K562 (cell line): ENCODE measurements at regions not wholly inside any gene's neighbourhood (a gene's known extent, or its start where the extent isn't known, plus 50 kb on each side); places are given as distances from the start of the nearest gene placed in this dataset.

Source experiments
- ATAC-seq: fragments of 200-7000 bp; cut with Tn5 transposase; 3 replicates; pipeline ENCODE4 v1.9.1; 2020; ENCODE audit warnings: moderate library complexity
- BruUV-seq: library from RNA; stranded (reverse); fragments of 400-500 nt; replicated peaks from 2 replicates; lab custom pipeline; 2021; lab: Mats Ljungman, UMichigan
- CTCF ChIA-PET: fragments of 300-600 bp; formaldehyde crosslinking; extraction: SDS; loops from one replicate; lab custom pipeline; 2021; ENCODE audit warnings: low intra/inter-chr PET ratio; lab: Yijun Ruan, JAX
- POLR2A ChIA-PET: fragments of 300-600, 350-650 bp; sonication (Branson Sonifier 250); formaldehyde crosslinking; extraction: SDS; loops from one replicate; lab custom pipeline; 2021; ENCODE audit warnings: antibody characterized with exemption, inconsistent platforms; lab: Yijun Ruan, JAX
- DNase-seq, 4 experiments: peaks; one replicate each; pipeline versions ENCODE4 v3.0.0 to v3.0.0-alpha.2; 2011 to 2018; ENCODE audit warnings: low spot score in 3 of 4, mixed read lengths in 3 of 4; ENCODE audit errors: extremely low read depth in 1 of 4
- FAIRE-seq: peaks from 2 replicates; lab custom pipeline; 2011; peaks lifted over from hg19 to GRCh38; lab: Jason Lieb, UNC
- H2AFZ ChIP-seq: 2 replicates; pipeline ENCODE4 v1.6.0; 2011; ENCODE audit warnings: low read depth, low read length, control low read depth, inconsistent platforms
- H3K27ac ChIP-seq: fragments of 200-600 bp; 3 replicates; pipeline ENCODE4 v1.8.0; 2011; ENCODE audit warnings: low read depth, mild to moderate bottlenecking, control low read depth, inconsistent platforms, low read length, moderate library complexity, mixed read lengths; ENCODE audit errors: extremely low read depth
- H3K27me3 ChIP-seq, 2 experiments: fragments of 300-600 bp in 1 of 2; 2 replicates in 1 of 2; 3 replicates in 1 of 2; pipeline versions ENCODE4 v1.6.0 to v1.8.0; 2011; ENCODE audit warnings: inconsistent platforms in 2 of 2, low read length in 2 of 2, mild to moderate bottlenecking in 1 of 2, mixed read lengths in 1 of 2, moderate library complexity in 1 of 2; ENCODE audit not compliant: control insufficient read depth in 2 of 2, insufficient read depth in 2 of 2
- H3K36me3 ChIP-seq: fragments of 300-600 bp; 3 replicates; pipeline ENCODE4 v1.8.0; 2011; ENCODE audit warnings: mild to moderate bottlenecking, low read length, inconsistent platforms; ENCODE audit not compliant: control insufficient read depth, insufficient read depth
- H3K4me1 ChIP-seq, 2 experiments: fragments of 200-600 bp in 1 of 2; replicated peaks in 1 of 2; 2 replicates in 1 of 2; 3 replicates in 1 of 2; pipeline versions ENCODE4 v1.5.1 to v1.8.0; 2011; ENCODE audit warnings: inconsistent platforms in 2 of 2, low read length in 2 of 2, mild to moderate bottlenecking in 1 of 2, mixed read lengths in 1 of 2, moderate library complexity in 1 of 2; ENCODE audit not compliant: control insufficient read depth in 2 of 2, insufficient read depth in 2 of 2
- H3K4me2 ChIP-seq: 2 replicates; pipeline ENCODE4 v1.6.1; 2011; ENCODE audit warnings: low read length, control low read depth, inconsistent platforms, mixed read lengths; ENCODE audit not compliant: insufficient read depth
- H3K4me3 ChIP-seq: fragments of 200-600 bp; sonication (generic), shearing (Covaris generic); 2 replicates; pipeline ENCODE4 v1.5.1; 2016; ENCODE audit warnings: control low read depth, inconsistent platforms
- H3K79me2 ChIP-seq: fragments of 200-600 bp; 3 replicates; pipeline ENCODE4 v1.8.0; 2011; ENCODE audit warnings: low read length, inconsistent platforms; ENCODE audit not compliant: control insufficient read depth, insufficient read depth
- H3K9ac ChIP-seq, 2 experiments: 2 replicates each; pipeline versions ENCODE4 v1.6.0 to v1.6.1; 2011; ENCODE audit warnings: low read depth in 2 of 2, low read length in 2 of 2, control low read depth in 1 of 2, inconsistent platforms in 1 of 2, mild to moderate bottlenecking in 1 of 2, mixed read lengths in 1 of 2; ENCODE audit not compliant: insufficient read depth in 1 of 2
- H3K9me1 ChIP-seq: one replicate; pipeline ENCODE4 v1.6.0; 2011; ENCODE audit warnings: inconsistent platforms, mild to moderate bottlenecking, low read length, moderate library complexity; ENCODE audit not compliant: control insufficient read depth, insufficient read depth
- H3K9me3 ChIP-seq: replicated peaks from 2 replicates; pipeline ENCODE4 v1.5.1; 2011; ENCODE audit warnings: low read depth, low read length, inconsistent platforms; ENCODE audit not compliant: control insufficient read depth, insufficient read depth
- H4K20me1 ChIP-seq: replicated peaks from 2 replicates; pipeline ENCODE4 v1.6.1; 2011; ENCODE audit warnings: low read length, inconsistent platforms, mixed read lengths; ENCODE audit not compliant: control insufficient read depth, insufficient read depth
- BCL6 ChIP-seq: fragments of 250-450 bp; sonication (Bioruptor Pico); IDR thresholded peaks from 2 replicates; pipeline ENCODE4 v1.4.0; 2020
- CHD2 ChIP-seq: IDR thresholded peaks from 2 replicates; pipeline ENCODE4 v1.6.1; 2011; ENCODE audit warnings: low read depth, low read length
- CXXC5 ChIP-seq: fragments of 250-450 bp; sonication (Bioruptor Pico); IDR thresholded peaks from 2 replicates; pipeline ENCODE4 v1.8.0; 2022; ENCODE audit warnings: inconsistent platforms, mild to moderate bottlenecking, moderate library complexity
- ELF4 ChIP-seq: fragments of 450-650 bp; formaldehyde crosslinking; IDR thresholded peaks from 2 replicates; pipeline ENCODE4 v1.4.0; 2022; ENCODE audit warnings: missing genetic modification characterization
- NFXL1 ChIP-seq: fragments of 450-650 bp; formaldehyde crosslinking; IDR thresholded peaks from 2 replicates; pipeline ENCODE4 v1.4.0; 2021; ENCODE audit warnings: mild to moderate bottlenecking
- PATZ1 ChIP-seq: fragments of 250-450 bp; sonication (Bioruptor Pico); IDR thresholded peaks from 2 replicates; pipeline ENCODE4 v1.5.0; 2020; ENCODE audit warnings: mild to moderate bottlenecking, borderline replicate concordance
- POLR3G ChIP-seq: IDR thresholded peaks from 2 replicates; pipeline ENCODE4 v1.6.1; 2011; ENCODE audit not compliant: insufficient read length, insufficient replicate concordance; ENCODE audit errors: extremely low read depth
- TCF3 ChIP-seq: sonication (generic); formaldehyde crosslinking; IDR thresholded peaks from 2 replicates; pipeline ENCODE4 v1.4.0; 2020; ENCODE audit warnings: mild to moderate bottlenecking, missing genetic modification reagents
- WHSC1 ChIP-seq: IDR thresholded peaks from one replicate; pipeline ENCODE4 v1.6.1; 2012; ENCODE audit warnings: low read length, control low read depth, inconsistent platforms
- ZNF224 ChIP-seq: sonication (generic); formaldehyde crosslinking; IDR thresholded peaks from 2 replicates; pipeline ENCODE4 v1.8.0; 2022; ENCODE audit warnings: mild to moderate bottlenecking, missing genetic modification reagents
- ZNF280A ChIP-seq: fragments of 450-650 bp; IDR thresholded peaks from 2 replicates; pipeline ENCODE4 v1.6.1; 2018; ENCODE audit warnings: mild to moderate bottlenecking, low read depth; ENCODE audit not compliant: partially characterized antibody
- WGBS: fragments of 100-300 bp; shearing (Covaris generic); methylation state at CpG from one replicate; pipeline ENCODE4 v1.1.6; 2016; ENCODE audit warnings: low coverage, mixed read lengths; ENCODE audit not compliant: insufficient coverage; ENCODE audit errors: missing lambda C conversion rate; 5-methylcytosine and 5-hydroxymethylcytosine counted together
- in situ Hi-C: fragments of 300-500 bp; cut with MboI; formaldehyde crosslinking; loops from 4 replicates; pipeline ENCODE4 v1.15.0; 2018; ENCODE audit warnings: inconsistent platforms, mixed read lengths
- intact Hi-C: fragments of 100-400 bp; cut with micrococcal nuclease; formaldehyde crosslinking; loops from 2 replicates; pipeline ENCODE4 v1.14.2; 2022

- Histone ChIP-seq H3K79me2 (no peaks in the 10 kb centered on the region), H3K36me3 (no peaks in the 10 kb centered on the region), H3K9ac (no peak overlapping the region), H3K4me3 (no peak overlapping the region), H3K4me1 (no peaks in the 10 kb centered on the region), H3K9me3 (no peaks in the 10 kb centered on the region), H3K27me3 (no peaks in the 10 kb centered on the region), H2AFZ (no peak overlapping the region), H4K20me1 (no peaks in the 10 kb centered on the region), H3K27ac (no peak overlapping the region), H3K9me1 (no peaks in the 10 kb centered on the region), H3K4me2 (no peak overlapping the region)
- in situ Hi-C loops = no loop called here
- WGBS = 8% methylated on average over 3 of the region's 3 CpGs
- intact Hi-C loops = no loop called here
- POLR2A ChIA-PET = no interaction called here
- DNase-seq (no peak), ATAC-seq (no peak), FAIRE-seq (no peak)
- CTCF ChIA-PET = no interaction called here
- BruUV-seq = no TSS peak
- TF ChIP-seq WHSC1 = no peak
- TF ChIP-seq TCF3 = no peak
- no peak for TF ChIP-seq ZNF280A
- no peak for TF ChIP-seq CXXC5
- TF ChIP-seq BCL6 (CRISPR knock-in tag) = no peak
- no peak for TF ChIP-seq ZNF224 (CRISPR knock-in tag)
- no peak for TF ChIP-seq NFXL1 (CRISPR knock-in tag)
- TF ChIP-seq CHD2 = no peak
- no peak for TF ChIP-seq PATZ1
- TF ChIP-seq ELF4 (CRISPR knock-in tag) = no peak
- no peak for TF ChIP-seq POLR3G
Measured at GRCh38 chr9:104206766-104207165, 112.7 kb downstream of the SMC2 start.
